GM19240 (cell line): ENCODE measurements at regions not wholly inside any gene's neighbourhood (a gene's known extent, or its start where the extent isn't known, plus 50 kb on each side); places are given as distances from the start of the nearest gene placed in this dataset.

Source experiments
- DNase-seq: peaks from one replicate; pipeline ENCODE4 v3.0.0; 2011; ENCODE audit warnings: low spot score; ENCODE audit not compliant: insufficient read length

DNA sequence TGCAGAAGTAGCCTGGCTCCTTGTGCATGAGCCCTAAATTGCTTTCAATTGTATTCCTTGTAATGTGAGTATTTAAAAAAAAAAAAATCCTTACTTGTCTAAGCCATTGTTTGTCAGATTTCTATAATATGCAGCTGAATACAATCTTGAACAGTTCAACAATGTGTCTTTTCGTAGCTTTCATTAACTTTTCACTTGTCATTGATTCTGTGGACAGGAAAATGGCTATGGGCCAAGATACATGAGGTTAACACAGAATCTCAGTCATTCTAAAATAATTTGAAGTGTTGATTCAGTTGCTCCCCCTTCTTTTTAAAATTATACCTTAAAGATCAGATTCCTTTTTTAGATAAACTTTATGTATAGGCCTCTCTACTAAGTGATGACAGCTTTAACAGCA is 395.8 kb upstream of the KLF12 start:
- DNase-seq, result no peak

- no peak for DNase-seq
Observed at GRCh38 chr13:74528734-74529513, 394.7 kb upstream of the KLF12 start.

DNA sequence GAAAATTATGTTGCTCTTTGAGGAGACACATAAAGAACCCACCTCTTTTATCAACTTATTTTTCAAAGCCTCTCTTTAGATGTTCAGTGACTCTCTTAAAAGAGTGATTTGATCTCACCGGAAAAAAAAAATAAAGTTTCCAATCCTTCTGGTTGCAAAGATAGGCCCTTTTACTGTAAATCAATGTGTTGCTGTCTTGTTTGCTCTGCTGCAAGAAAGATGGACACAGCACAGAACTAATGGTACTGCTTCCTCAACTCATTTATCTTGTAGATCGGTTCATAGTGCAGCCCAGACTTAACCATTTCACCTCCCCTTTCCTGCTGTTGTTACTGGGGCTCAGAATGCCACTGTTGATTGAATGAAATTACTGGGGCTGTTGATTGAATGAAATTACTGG is 388.9 kb upstream of the KLF12 start:
- no peak for DNase-seq

DNA sequence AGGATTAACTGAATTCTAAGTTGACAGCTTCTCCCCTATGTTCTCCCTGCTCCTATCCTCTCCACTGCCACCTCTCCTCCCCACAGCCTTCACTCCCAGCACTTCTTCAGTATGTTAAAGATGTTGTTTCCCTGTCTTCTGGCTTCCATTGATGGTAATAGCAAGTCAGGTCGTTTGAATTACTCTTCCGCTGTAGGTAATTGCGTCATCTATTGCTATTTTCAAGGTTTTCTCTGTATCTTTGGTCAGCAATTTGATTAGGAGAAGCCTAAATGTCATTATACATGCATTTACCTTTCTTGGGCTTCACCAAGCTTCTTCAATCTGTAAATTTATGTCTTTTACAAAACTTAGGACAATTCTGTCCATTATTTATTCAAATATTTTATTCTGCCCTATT is 377.3 kb upstream of the KLF12 start:
- DNase-seq, result no peak

DNA sequence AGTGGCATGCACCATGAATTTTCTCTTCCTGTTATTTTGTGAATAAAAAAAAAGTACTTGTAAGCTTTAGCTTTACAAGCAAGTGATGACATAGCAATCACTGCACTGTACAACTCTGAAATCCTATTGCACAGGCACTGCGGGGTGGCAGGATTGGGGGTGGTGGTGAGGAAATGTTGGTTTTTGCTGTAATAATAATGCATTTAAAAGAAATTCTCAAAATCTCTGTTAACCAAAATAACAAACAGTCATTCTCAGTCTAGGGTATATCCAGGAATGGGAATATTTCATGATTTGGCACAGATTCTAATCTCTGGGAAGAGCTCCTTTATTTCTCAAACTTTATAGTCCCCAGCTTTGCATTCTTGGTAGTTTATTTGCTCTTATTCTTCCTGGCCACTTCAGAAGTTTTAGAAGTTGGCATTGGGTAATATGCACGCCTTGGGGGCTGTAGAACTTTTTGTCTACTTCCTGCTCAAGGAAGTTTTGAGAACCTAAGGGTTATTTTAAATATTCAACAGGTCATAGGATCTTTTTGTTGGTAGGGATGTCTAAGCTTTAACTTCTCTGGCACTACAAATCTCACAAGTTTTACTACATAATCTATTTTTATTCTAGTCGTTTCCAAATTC is 353.0 kb upstream of the KLF12 start:
- DNase-seq, result no peak

DNA sequence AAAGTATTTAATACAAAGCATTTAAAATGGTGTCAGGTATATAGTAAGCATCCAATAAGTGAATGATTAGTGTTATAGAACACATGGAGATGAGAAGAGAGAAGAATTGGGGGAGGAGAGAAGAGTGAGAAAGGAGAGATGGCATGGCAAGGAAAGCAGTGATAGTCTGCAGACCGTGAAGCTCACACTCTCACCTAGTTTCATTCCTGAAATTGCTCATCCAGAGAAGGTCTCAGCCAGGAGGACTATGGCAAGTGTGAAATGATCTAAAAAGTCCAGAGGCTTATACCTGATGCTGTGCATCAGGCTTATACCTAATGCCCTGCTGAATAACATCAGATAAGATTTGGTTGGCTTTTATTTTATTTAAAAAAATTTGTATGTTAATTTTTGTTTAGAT is 351.6 kb upstream of the KLF12 start:
- DNase-seq, result no peak

DNA sequence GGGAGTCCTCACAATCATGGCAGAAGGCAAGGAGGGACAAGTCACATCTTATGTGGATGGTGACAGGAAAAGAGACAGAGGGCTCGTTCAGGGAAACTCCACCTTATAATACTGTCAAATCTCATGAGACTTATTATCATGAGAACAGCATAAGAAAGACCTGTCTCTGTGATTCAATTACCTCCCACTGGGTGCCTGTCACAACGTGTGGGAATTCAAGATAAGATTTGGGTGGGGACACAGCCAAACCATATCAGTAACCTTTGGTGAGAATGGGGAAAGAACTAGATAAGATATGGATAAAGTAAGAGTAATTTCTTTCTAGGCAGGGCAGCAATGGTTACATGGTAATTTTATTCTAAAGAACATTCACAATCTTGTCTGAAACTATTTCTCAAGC is 344.9 kb upstream of the KLF12 start:
- DNase-seq, result no peak

- no peak for DNase-seq
Observed at GRCh38 chr13:74476788-74477187, 342.6 kb upstream of the KLF12 start.

- DNase-seq, result no peak
Observed at GRCh38 chr13:74476365-74476764, 342.2 kb upstream of the KLF12 start.

DNA sequence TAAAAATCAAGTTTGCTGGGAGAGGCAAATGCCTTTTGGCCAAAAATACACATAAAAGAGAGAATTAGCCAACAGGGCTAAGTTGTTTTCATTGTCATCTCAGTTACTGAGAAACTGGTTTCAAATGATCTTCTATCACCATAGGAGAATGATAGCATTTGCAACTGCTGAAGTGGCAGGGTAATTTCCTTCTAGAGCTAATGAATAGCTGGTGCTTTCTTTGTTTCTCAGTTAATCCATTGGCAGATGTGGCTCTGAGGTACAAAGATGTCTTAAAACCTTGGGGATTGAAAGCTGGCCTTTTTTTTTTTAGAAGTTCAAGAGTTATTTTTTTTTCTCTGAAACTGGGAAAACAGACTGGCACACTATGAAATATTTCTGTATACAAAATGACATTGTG is 332.7 kb upstream of the KLF12 start:
- no peak for DNase-seq

DNA sequence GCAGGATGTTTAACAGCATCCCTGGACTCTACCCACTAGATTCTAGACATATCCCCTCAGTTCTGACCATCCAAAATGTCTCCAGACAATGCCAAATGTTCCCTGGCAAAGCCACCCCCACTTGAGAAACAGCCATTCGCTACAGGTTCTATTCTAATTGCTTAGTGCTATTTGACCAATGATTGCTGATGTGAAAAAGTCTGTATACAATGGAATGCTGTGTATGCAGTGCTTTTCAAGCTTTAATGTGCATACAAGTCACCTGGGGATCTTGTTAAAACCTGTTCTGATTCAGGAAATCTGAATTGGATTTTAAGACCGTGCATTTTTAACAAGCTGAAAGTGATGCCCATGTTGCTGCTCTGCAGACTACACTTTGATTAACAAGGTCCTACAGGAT is 331.8 kb upstream of the KLF12 start:
- no peak for DNase-seq

DNA sequence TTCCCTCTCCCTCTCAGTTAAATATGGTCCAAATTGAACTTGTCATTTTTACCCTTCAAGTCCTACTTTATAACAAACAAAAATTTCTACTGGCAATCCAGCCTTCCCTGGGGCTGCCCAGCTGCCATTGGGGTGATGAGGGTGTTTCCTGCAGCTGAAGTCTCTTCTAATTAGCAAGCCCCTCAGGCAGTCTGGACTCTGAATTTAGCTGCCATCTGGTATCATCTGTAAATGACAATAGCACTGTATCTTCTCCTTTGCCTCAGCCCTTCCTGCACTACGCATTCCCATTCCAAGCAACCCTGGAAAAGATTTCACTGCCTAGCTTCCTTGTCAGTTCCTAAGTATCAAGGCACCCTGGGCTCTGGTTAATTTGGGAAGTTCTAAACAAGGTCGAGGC is 331.1 kb upstream of the KLF12 start:
- DNase-seq, result no peak

DNA sequence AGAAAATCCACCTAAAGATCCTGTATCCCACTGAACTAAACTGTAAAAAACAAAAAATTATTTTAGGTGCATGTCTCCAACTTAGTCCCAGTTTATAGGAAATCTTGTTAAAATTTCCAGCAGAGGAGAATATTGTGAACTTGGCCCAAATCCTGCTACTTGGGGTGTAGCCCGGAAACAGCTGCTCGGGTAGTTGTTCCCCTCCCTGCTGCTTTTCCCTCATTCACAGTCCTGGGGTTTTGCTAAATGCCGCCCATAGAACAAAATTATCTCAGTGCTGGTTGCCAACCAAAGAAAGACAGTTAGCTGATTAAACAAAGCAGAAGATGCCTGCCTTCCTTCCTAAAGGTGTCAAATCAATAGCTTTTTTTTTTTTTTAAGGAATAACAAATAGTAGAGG is 330.5 kb upstream of the KLF12 start:
- DNase-seq, result no peak

DNA sequence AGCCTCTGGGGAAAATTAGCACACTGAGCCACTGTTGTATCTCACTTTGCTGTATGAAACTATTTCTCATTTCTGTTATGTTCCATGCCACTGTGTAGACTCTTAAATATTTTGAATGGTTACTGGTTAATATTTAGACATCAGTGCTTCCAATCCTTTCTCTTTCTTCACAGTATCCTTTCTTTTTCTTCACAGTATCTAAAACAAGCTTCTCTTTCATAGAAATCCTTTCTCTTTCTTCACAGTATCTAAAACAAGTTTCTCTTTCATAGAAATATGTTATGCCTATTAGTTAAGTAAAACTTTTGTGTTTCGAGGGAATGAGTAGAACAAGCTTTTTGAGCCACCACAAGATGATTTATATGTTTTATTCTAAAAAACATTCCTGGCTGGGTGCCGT is 326.8 kb upstream of the KLF12 start:
- DNase-seq, result no peak

DNA sequence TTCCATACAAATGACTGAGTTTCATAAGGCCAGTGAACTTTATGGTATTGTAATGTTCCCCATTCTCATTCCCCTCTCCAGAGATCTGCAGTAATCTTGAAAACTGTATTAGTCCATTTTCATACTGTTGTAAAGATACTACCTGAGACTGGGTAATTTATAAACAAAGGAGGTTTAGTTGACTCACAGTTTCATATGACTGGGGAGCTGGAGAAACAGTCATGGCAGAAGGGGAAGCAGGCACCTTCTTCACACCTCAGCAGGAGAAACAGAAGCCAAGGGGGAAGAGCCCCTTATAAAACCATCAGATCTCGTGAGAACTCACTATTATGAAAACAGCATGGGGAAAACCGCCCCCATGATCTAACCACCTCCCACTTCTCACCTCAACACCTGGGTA is 318.7 kb upstream of the KLF12 start:
- no peak for DNase-seq

- no peak for DNase-seq
Observed at GRCh38 chr13:74452176-74452575, 318.0 kb upstream of the KLF12 start.

DNA sequence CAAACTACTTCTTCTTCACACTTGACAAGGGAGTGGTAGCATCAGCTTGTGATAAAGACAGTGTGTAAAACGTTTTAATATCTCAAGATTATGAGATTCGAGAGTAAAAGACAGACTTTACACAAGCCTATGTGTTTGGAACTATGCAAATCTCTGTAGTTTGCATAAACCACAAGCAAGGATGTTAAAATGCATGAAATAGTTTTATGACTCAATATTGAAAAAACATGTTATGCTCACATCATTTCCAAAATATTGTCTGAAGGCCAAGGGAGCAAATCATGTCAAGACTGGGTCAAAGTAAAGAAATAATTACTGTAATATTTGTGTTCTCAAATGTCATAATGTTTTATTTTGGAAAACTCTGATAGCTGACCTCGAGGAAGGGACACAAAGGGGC is 316.8 kb upstream of the KLF12 start:
- no peak for DNase-seq

- no peak for DNase-seq
Observed at GRCh38 chr13:74450525-74450845, 316.3 kb upstream of the KLF12 start.

DNA sequence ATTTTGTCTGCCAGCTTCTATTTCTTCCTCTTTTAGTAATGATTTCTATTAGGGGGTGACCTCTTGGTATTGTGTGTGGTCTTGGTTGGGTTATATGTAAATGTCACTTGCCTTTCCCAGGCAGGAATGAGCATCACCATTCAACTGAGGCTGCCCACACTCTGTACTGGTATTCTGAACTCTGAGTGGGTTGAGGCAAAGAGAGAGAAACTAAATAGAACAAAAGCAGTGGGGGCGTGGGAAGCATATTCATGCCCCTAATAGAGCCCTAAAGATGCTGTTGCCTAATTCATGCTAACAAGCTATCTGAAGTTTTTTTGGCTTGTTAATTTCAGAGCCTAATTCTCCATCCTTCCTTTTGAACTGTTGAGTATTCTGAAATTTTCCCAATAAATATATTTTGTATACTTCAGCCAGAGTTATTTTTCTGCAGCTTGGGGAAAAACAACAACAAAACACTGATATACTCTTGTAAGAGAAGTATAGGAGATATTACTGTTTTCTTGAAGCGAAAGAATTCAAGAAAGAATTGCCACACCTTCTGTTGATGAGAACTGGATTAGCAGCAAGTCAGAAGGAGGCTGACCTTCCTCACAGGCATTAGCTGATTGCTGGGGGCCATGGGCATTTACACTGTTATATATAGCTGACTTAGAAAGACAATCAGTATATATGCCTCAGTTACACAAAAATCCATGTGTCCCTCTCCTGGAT is 315.8 kb upstream of the KLF12 start:
- no peak for DNase-seq

GRCh38 chr13:74444864-74445479 is 310.8 kb upstream of the KLF12 start:
- DNase-seq, result no peak

- DNase-seq, result no peak
Observed at GRCh38 chr13:74444161-74444571, 310.0 kb upstream of the KLF12 start.

DNA sequence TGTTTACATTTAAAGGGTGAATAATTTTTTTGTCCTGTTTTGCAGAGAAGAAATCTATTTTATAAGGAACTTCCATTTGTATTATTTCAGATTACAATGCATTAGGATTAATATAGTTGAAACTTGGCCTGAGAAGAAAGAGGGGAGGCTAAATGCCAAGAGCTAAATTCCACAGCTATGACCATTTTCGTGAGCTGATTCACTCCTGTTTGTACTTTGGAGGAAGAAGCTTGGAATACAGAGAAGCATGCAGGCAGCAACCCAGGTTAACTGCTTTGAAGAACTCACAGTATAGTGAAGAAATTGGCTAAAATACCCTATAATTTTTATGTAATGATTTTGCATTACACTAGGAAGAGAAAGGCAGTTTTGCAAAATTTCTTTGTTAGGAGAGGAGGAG is 309.4 kb upstream of the KLF12 start:
- DNase-seq, result no peak
